SK-N-MC (cell line): ENCODE measurements at regions not wholly inside any gene's neighbourhood (a gene's known extent, or its start where the extent isn't known, plus 50 kb on each side); places are given as distances from the start of the nearest gene placed in this dataset.
A peak's percentile ranks its signal among the peaks of the same experiment; 100 is the strongest.
"Not testable (repeated sequence)": the region's sequence is repeated elsewhere in the genome, so short reads cannot be mapped to it uniquely, and the experiment has no call there.

Experiments
- DNase-seq: peaks from one replicate; pipeline ENCODE4 v3.0.0-alpha.2; 2011; ENCODE audit warnings: low read depth, low spot score
- H3K27ac ChIP-seq: fragments of 200-600 bp; sonication (generic); 2 replicates; pipeline ENCODE4 v1.5.1; 2016; ENCODE audit warnings: mixed run types
- H3K36me3 ChIP-seq: fragments of 200-600 bp; sonication (generic); 2 replicates; pipeline ENCODE4 v1.6.1; 2017; ENCODE audit warnings: antibody characterized with exemption, low read length, mixed read lengths; ENCODE audit not compliant: insufficient read depth
- H3K4me3 ChIP-seq: fragments of 200-600 bp; sonication (generic); 2 replicates; pipeline ENCODE4 v1.5.1; 2016
- H3K9ac ChIP-seq: fragments of 200-600 bp; sonication (generic); 2 replicates; pipeline ENCODE4 v1.8.0; 2017; ENCODE audit warnings: mixed run types, mixed read lengths; ENCODE audit not compliant: insufficient read length
- H3K9me3 ChIP-seq: fragments of 200-600 bp; sonication (generic); 2 replicates; pipeline ENCODE4 v1.6.1; 2017; ENCODE audit warnings: low read depth, mild to moderate bottlenecking, antibody characterized with exemption, low read length, moderate library complexity, mixed read lengths
- EZH2 ChIP-seq: fragments of 200-600 bp; sonication (generic); IDR thresholded peaks from one replicate; pipeline ENCODE4 v1.6.1; 2017; ENCODE audit warnings: antibody characterized with exemption
- FOXP2 ChIP-seq: optimal IDR thresholded peaks from 2 replicates; pipeline ENCODE3; 2011; ENCODE audit warnings: mild to moderate bottlenecking, moderate library complexity; ENCODE audit not compliant: insufficient read depth; ENCODE audit errors: extremely low read length, control extremely low read depth
- POLR2AphosphoS5 ChIP-seq: IDR thresholded peaks from 2 replicates; pipeline ENCODE4 v1.6.1; 2012; ENCODE audit warnings: mild to moderate bottlenecking, low read depth, low read length, borderline replicate concordance

DNA sequence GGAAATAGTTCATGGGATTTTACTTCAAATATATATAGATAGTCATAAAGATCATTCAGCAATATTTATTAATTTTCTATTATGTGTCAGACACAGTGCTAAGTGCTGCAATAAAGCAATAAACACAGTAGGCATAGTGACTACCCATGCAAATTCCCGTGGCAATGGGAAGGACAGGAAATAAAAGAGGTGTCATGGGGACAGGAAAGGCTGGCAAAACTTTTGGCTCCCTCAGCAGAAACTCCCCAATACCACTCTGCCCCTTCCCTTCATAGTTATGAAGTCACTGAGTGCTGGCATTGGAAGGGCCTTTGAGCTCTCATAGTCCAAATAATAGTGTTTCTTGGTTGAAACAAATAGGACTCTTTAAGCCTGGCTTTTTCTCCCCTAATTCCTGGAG is 104.4 kb upstream of the DPT start:
- Histone ChIP-seq H3K27ac (peak overlapping the region; percentile 55; the same call in 1 of the 2 replicates), H3K36me3 (no peaks in the 10 kb centered on the region), H3K4me3 (peak overlapping the region; percentile 17; the same call in 1 of the 2 replicates), H3K9ac (no peak overlapping the region), H3K9me3 (no peaks in the 10 kb centered on the region)
- TF ChIP-seq POLR2AphosphoS5 (no peak), FOXP2 (no peak), EZH2 (no peak)
- no peak for DNase-seq

GRCh38 chr1:168833801-168834224 is 104.8 kb upstream of the DPT start:
- H3K36me3 ChIP-seq = no peaks in the 10 kb centered on the region
- no peak overlapping the region for H3K9ac ChIP-seq
- peak overlapping the region; percentile 55; the same call in 1 of the 2 replicates for H3K27ac ChIP-seq
- TF ChIP-seq FOXP2 (no peak), POLR2AphosphoS5 (no peak), EZH2 (no peak)
- H3K4me3 ChIP-seq = peak overlapping the region; percentile 17; the same call in 1 of the 2 replicates
- DNase-seq = no peak
- no peaks in the 10 kb centered on the region for H3K9me3 ChIP-seq

DNA sequence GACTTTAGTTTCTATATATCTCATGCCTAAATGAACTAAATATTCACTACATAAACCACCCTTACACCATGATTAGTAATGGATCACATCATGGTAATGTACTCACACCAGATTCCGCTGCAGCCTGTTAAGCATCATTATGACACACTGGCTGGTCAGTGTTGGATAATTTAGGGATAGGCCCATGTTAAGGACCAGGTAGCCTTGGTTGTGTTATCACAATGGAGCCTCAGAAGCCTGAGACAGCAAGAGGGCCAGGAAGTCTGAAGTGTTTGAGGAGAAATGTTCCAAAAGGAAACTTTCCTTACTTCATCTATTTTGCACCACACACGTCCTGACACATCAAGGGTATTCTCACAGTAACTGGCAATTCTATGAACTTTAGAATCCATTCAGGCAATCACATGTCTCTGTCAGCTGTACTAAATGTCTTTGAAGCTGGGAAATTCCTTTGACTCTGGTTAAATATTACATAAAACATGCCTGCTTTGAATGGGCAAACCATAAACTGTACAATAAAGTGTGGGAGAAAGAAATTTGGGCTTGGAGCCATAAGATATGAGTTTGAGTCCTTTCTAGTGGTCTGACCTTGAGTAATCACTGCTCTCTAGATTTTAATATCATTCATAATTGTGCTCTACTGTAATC is 105.3 kb upstream of the DPT start:
- Histone ChIP-seq H3K4me3 (no peak overlapping the region), H3K36me3 (no peaks in the 10 kb centered on the region), H3K9ac (no peak overlapping the region), H3K27ac (no peak overlapping the region; the same call in 1 of the 2 replicates), H3K9me3 (no peaks in the 10 kb centered on the region)
- TF ChIP-seq POLR2AphosphoS5 (no peak), FOXP2 (no peak), EZH2 (no peak)
- no peak for DNase-seq

- H3K27ac ChIP-seq = no peak overlapping the region
- TF ChIP-seq FOXP2 = no peak
- TF ChIP-seq EZH2 = no peak
- TF ChIP-seq POLR2AphosphoS5 = no peak
- H3K9me3 ChIP-seq = no peaks in the 10 kb centered on the region
- H3K4me3 ChIP-seq = no peak overlapping the region
- no peak for DNase-seq
- H3K9ac ChIP-seq = no peak overlapping the region
- no peaks in the 10 kb centered on the region for H3K36me3 ChIP-seq
Observed at GRCh38 chr1:168835176-168835575, 106.2 kb upstream of the DPT start.

GRCh38 chr1:168835791-168836190 is 106.8 kb upstream of the DPT start:
- no peak for DNase-seq
- TF ChIP-seq EZH2 (no peak), FOXP2 (no peak), POLR2AphosphoS5 (no peak)
- no peak overlapping the region for H3K27ac ChIP-seq
- H3K36me3 ChIP-seq = no peaks in the 10 kb centered on the region
- no peak overlapping the region for H3K4me3 ChIP-seq
- no peak overlapping the region for H3K9ac ChIP-seq
- no peaks in the 10 kb centered on the region for H3K9me3 ChIP-seq

DNA sequence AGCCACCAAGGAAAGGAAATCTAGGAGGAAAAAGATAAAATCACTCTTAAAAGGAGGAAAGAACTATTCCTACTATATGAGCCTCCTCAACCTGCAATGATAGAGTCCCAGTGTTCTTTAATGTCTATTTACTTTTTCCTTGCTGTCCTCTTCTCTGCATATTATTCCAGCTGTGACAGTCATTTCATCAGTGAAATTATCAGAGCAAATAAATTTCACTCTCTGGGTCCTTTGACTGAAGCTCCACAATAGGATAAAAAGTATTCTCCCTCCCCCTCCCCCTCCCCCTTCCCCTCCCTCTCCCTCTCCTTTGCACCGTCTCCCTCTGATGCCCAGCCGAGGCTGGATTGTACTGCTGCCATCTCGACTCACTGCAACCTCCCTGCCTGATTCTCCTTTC is 107.5 kb upstream of the DPT start:
- no peaks in the 10 kb centered on the region for H3K9me3 ChIP-seq
- H3K36me3 ChIP-seq = no peaks in the 10 kb centered on the region
- H3K4me3 ChIP-seq = no peak overlapping the region
- no peak overlapping the region for H3K27ac ChIP-seq
- DNase-seq = no peak
- H3K9ac ChIP-seq = no peak overlapping the region
- TF ChIP-seq POLR2AphosphoS5 (no peak), FOXP2 (no peak), EZH2 (no peak)

DNA sequence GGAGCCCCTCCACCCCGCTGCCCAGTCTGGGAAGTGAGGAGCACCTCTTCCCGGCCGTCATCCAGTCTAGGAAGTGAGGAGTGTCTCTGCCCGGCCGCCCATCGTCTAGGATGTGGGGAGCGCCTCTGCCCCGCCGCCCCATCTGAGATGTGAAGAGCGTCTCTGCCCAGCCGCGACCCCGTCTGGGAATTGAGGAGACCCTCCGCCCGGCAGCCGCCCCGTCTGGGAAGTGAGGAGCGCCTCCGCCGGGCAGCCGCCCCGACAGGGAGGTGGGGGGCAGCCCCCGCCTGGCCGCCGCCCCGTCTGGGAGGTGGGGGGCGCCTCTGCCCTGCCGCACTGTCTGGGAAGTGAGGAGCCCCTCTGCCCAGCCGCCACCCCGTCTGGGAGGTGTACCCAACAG is 108.2 kb upstream of the DPT start:
- not testable (repeated sequence) for H3K27ac ChIP-seq, H3K36me3 ChIP-seq, H3K9ac ChIP-seq, DNase-seq, H3K4me3 ChIP-seq, H3K9me3 ChIP-seq

- TF ChIP-seq FOXP2 (no peak), POLR2AphosphoS5 (no peak), EZH2 (no peak)
- no peak overlapping the region for H3K27ac ChIP-seq
- no peak overlapping the region for H3K9ac ChIP-seq
- no peak overlapping the region for H3K4me3 ChIP-seq
- no peaks in the 10 kb centered on the region for H3K9me3 ChIP-seq
- H3K36me3 ChIP-seq = no peaks in the 10 kb centered on the region
- no peak for DNase-seq
Observed at GRCh38 chr1:168842306-168842705, 113.3 kb upstream of the DPT start.

DNA sequence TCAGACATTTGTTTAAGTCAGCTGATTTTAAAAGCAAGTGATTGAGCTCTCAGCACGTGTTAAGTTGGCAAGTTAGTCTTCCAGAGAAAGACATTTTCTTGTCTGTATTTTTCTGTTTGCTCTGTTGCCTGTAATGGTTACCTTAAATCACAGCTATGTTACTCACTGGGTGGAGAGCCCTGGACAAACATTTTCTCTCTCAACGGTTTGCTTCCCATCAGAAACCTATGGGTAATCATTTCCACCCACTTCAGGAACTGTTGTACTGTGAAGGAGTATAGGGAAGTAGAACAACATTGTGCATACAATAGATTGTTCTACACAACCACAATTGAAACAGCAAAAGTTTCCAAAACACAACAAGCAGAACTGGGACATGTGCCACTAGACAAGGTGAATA is 113.9 kb upstream of the DPT start:
- no peak overlapping the region for H3K9ac ChIP-seq
- no peak overlapping the region for H3K4me3 ChIP-seq
- no peaks in the 10 kb centered on the region for H3K9me3 ChIP-seq
- no peaks in the 10 kb centered on the region for H3K36me3 ChIP-seq
- DNase-seq = no peak
- no peak overlapping the region for H3K27ac ChIP-seq
- no peak for TF ChIP-seq FOXP2
- TF ChIP-seq POLR2AphosphoS5 = no peak
- TF ChIP-seq EZH2 = no peak
